GM18502 (cell line): ENCODE measurements at regions not wholly inside any gene's neighbourhood (a gene's known extent, or its start where the extent isn't known, plus 50 kb on each side); places are given as distances from the start of the nearest gene placed in this dataset.
"Not testable (repeated sequence)": the region's sequence is repeated elsewhere in the genome, so short reads cannot be mapped to it uniquely, and the experiment has no call there.

Experiments used
- ATAC-seq: cut with Tn5 transposase; IDR thresholded peaks from one replicate; pipeline ENCODE4 v1.9.1; 2021; ENCODE audit warnings: mild to moderate bottlenecking; ENCODE audit not compliant: unreplicated experiment, poor library complexity

GRCh38 chr1:147103416-147104155 lies 68.7 kb downstream of the PRKAB2 start:
- not testable (repeated sequence) for ATAC-seq

- ATAC-seq, result no peak
Observed at GRCh38 chr1:147099192-147099591, 73.1 kb downstream of the PRKAB2 start.

GRCh38 chr1:147098338-147098973 lies 73.8 kb downstream of the PRKAB2 start:
- ATAC-seq, result not testable (repeated sequence)

- ATAC-seq, result no peak
Observed at GRCh38 chr1:147095691-147096090, 76.6 kb downstream of the PRKAB2 start.

- no peak for ATAC-seq
Observed at GRCh38 chr1:147091801-147092200, 80.5 kb downstream of the PRKAB2 start.

GRCh38 chr1:147089457-147089856 lies 82.8 kb downstream of the PRKAB2 start:
- ATAC-seq, result no peak

- ATAC-seq, result no peak
Observed at GRCh38 chr1:147086129-147086528, 86.1 kb downstream of the PRKAB2 start.

- ATAC-seq, result peak; percentile 81
Observed at GRCh38 chr1:147084273-147085096, 87.8 kb downstream of the PRKAB2 start.

- ATAC-seq, result no peak
Observed at GRCh38 chr1:147083919-147084272, 88.4 kb downstream of the PRKAB2 start.

- ATAC-seq, result no peak
Observed at GRCh38 chr1:147080671-147081394, 91.4 kb downstream of the PRKAB2 start.

GRCh38 chr1:147080006-147080661 lies 92.1 kb downstream of the PRKAB2 start:
- no peak for ATAC-seq

- no peak for ATAC-seq
Observed at GRCh38 chr1:147079400-147080005, 92.8 kb downstream of the PRKAB2 start.

- ATAC-seq, result no peak
Observed at GRCh38 chr1:147078606-147079399, 93.5 kb downstream of the PRKAB2 start.

- ATAC-seq, result no peak
Observed at GRCh38 chr1:147077936-147078605, 94.2 kb downstream of the PRKAB2 start.

- ATAC-seq, result no peak
Observed at GRCh38 chr1:147077523-147077922, 94.7 kb downstream of the PRKAB2 start.

GRCh38 chr1:147077081-147077480 lies 95.2 kb downstream of the PRKAB2 start:
- ATAC-seq, result no peak

GRCh38 chr1:147076442-147076841 lies 95.8 kb downstream of the PRKAB2 start:
- ATAC-seq, result no peak
